HG03280 (cell line): ENCODE measurements at regions not wholly inside any gene's neighbourhood (a gene's known extent, or its start where the extent isn't known, plus 50 kb on each side); places are given as distances from the start of the nearest gene placed in this dataset.

Experiments
- ATAC-seq: cut with Tn5 transposase; IDR thresholded peaks from one replicate; pipeline ENCODE4 v1.9.1; 2021; ENCODE audit warnings: mild to moderate bottlenecking, moderate library complexity; ENCODE audit not compliant: unreplicated experiment

DNA sequence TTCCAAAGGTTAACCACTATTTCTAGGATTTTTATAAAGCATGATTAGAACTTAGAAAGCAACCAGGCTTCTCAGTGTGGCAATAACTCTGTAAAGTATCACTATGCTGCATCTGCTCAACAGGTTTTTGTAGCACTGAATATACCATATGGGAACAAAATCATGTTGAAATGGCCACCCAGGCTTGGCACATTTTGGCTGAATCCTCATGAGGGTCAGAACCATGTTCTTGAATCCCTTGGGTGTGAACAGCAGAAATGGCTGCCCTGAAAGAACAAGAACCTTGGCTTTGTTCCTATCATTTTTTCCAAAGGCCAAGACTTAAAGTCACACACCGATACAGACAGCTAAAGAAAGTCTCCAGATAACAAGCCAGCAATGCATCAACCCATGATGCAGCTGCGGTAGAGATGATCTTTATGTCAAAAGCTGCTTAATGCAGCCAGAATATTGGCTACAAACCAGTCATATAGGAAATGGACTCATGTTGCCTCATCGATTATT lies 283.0 kb upstream of the NOX3 start:
- no peak for ATAC-seq

DNA sequence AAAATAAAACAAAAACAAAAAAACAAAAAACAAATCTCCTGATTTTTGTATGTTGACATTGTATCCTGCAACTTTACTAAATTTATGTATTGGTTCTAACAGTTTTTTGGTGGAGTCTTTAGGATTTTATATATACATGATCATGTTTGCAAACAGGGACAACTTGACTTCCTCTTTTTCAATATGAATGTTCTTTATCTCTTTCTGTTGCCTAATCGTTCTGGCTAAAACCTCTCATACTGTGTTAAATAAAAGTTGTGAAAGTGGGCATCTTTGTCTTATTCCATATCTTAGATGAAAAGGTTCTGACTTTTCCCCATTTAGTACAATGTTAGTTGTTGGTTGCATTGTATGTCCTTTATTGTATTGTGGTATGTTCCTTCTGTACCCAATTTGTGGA lies 261.7 kb upstream of the NOX3 start:
- ATAC-seq: no peak

GRCh38 chr6:155710704-155711103 lies 255.1 kb upstream of the NOX3 start:
- no peak for ATAC-seq

DNA sequence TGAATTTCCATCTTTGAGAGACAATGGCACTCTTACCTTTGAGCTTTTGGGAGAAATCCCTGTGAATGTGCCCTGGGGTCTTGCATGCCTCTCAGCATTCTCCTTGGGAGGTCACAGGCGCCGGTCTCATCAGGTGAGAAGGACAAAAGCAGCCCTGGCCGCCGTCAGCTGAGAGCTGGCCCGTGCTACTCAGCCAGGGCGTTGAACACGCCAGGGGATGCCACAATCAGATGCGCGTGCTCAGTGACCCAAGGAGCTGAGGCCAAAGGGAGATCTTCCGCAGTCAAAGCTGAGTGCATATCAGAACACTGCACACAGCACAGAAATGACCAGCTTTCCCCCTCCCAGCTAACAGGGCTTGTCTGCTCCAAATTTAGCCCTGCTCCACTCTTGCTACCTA lies 253.6 kb upstream of the NOX3 start:
- ATAC-seq: no peak

DNA sequence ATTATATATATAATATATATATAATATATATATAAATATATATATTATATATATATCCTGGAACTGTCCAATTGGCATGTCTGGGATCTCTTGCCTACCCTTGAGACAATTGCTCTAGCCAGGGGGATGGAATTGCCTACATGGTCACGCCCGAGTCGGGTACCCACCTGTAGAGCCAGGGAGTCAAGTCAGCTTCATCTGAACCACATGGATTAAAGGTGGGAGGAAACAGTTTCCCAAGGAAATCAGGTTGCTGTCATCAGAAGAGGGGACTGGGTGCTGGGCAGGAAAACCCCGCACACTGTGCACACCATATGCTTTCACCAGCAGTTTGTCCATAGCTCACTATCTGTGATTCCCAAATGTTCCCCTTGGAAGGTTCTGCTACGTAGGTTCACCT lies 252.5 kb upstream of the NOX3 start:
- no peak for ATAC-seq

DNA sequence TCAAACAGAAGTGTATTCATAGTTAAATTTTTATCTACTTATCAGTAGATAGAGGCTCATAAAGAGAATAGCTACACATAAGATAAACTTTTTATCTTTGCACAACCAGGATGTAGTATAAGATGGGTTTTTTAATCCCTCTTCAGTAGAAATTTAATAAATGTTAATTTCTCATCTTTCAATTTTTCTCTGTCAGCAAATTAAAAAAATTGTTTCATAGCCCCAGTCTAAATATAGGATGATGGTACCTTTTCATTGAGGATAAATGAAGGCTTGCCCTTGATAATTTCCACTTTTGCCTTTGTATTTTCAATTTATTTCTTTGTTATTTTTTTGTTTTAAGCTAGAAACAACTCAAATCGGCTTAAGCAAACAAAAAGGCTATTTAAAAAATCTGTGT lies 251.2 kb upstream of the NOX3 start:
- no peak for ATAC-seq

DNA sequence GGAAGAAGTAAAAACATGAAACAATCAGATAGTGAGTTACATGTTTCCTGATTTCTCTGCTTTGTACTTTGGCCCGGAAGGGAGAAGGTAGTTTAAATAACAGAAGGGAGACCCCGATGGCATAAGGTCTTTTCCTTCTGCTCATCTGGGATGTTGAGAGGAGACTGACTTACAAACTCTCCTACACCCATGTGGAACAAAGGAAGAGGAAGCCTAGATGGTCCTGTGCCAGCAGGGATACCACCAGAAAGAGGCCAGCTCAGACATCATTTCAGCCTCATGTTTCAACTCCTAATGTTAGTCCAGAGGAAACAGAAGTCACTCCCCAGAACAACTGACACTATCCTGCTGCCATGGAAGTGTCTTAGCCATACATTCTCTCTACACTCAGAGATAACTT lies 250.7 kb upstream of the NOX3 start:
- no peak for ATAC-seq

DNA sequence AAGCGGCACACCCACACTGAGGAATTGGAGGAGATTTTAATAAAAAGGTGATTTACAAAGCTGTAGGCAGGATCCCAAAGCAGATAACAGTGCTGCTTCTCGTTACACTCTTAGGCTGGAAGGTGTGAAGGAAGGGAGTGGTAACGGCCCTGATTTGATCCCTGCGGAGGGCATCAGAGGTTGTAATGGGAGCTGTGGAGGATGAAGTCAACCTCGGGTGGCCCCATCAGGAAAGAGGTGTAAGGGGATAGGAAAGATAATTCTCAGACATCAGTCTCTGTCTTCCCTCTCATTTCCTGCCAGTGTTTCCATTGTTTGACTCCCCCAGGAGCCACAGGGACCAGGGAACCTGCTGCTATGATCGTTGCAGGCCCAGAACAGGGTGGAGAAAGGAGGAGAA lies 245.7 kb upstream of the NOX3 start:
- no peak for ATAC-seq

- ATAC-seq: no peak
Observed at GRCh38 chr6:155695495-155695894, 239.9 kb upstream of the NOX3 start.

DNA sequence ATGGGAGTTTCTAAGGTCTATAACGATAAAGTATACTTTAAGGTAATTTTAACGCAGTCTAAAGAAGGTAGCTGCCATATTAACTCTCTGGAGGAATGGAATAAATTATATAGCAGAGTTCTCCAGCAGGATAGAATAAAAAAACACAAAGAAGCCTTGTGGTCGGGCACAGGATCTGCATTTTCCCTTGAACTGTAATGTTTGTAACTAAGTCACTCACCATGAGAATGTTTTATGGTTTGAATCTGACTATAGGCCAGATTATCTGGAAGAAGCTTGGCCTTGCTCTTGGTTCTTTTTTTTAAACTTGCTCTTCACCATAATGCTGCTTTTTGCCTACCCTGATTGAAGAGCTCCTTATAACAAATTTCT lies 238.8 kb upstream of the NOX3 start:
- no peak for ATAC-seq

DNA sequence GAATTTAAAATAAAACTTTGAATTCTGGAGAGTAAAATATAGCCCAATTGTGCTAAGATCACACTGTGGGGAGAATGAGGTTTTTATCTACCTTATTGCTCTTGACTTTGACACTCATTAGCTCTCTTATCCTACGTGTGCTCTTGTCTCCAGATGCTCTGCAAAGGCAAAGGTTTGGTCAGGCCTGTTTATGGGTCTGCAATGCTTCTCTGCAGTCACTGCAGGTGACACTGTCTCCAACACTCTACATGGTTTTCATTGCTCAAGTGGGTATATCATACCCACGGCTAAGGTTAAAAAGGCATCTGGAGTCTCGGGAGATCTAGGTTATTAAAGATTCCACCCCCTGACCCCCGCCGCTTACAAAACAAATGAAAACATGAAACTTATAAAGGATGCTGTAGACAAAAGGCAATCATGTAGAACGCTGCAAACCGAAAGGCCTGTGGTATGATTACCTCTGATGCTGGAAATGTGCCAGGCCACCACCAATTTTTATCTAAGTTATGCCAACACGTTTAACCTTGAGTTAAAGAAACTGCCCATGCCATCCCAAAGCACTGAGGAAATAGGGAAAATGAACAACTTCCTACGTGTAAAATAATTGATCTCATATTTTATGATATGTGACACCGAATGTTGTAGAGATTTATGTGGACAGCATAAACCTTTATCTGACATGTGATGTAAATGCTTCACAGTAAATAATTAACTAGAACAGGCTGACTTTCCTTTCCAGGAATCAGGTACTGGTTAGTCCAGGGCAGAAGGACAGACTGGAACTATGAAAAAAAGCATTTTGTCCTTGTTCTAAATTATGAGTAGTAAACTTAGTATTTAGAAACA lies 238.2 kb upstream of the NOX3 start:
- no peak for ATAC-seq

DNA sequence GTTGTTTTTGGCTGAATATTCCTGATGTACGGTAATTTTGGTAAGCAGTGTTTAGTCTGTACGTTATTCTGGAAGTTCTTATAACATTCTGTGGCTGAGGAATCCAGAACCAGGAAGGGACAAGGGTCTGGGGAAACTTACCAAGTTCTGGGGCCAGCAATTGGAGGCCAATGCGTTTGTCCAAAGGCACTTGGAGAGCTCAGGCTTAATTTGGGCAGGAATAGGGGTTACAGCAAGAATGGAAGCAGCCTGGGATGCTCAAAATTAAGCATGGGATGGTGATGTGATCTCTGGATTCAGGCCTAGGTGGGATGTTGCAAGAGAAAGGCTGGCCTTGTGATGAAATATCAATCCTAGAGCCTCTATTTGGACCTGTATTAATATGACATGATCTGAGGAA lies 235.2 kb upstream of the NOX3 start:
- ATAC-seq: no peak

- ATAC-seq: no peak
Observed at GRCh38 chr6:155687645-155688044, 232.0 kb upstream of the NOX3 start.

DNA sequence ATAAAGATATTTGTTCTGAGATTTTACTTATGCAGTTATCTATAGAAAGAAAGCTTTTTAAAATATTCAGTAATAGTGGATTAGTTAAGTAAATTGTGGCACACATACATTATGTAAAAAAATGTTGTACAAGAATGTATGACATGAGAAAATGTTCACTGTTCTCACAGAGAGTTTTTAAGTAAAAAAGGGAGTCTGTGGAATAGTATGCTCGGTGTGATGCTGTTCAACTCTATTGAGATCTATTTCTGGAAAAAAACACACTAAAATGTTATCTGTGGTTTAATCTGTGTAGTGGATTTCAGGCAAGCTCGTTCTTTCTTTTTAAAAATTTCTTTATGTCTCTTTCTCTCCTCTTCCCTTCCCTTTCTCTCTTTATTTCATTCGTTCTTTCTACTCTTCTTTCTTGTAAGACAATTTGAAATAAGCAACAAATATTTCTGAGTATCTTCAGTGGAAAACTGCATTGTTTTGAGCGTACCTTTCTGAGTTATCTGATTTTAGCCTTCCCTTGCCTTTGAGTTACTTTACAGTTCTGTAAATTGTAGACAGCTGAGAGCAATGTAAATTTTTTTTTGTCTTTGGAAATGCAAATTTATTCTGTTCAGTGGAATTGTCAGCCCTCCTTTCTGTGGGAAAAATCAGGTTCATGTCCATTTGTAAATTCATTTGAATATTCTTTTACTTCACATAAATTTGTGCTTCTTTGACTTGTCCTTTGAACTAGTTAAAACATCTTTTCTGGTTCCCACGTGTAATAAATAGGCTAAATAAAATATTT lies 229.0 kb upstream of the NOX3 start:
- no peak for ATAC-seq

DNA sequence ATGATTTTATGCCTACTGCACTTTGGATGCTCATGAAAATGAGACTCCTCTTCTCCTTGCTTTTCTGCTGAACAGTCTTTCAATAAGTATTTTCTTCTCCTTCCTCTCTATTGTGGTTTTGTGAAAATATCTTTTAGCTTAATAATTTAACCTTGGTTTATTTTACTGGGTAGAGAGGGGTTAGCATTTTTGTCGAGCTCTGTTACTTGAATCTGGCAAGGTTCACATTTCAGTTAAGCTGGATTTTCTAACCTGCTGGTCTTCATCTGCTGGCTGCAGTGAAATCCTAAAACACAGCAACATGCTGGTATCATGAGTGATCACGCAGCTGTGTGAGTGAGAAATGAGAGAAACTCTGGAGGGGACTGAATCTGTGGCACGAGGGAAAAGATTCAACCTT lies 222.7 kb upstream of the NOX3 start:
- no peak for ATAC-seq

DNA sequence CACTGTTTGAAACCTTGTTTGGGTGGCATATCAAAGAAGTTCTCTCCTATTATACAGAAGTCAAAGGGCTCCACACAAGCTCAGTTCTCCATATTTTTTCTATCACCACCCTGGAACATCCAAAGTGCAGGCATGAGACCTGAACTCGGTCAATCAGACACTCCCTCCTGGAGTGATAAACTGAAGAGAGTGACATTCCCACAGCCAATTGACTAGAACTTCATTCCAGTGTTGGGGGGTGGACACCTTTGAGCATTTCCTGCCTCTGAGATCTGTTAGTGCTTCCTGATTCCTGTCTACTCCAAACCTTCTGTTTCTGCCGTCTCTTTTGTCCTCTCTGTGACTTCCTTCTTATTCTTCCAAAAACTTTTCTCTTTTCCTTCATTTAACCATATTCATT lies 220.7 kb upstream of the NOX3 start:
- no peak for ATAC-seq

DNA sequence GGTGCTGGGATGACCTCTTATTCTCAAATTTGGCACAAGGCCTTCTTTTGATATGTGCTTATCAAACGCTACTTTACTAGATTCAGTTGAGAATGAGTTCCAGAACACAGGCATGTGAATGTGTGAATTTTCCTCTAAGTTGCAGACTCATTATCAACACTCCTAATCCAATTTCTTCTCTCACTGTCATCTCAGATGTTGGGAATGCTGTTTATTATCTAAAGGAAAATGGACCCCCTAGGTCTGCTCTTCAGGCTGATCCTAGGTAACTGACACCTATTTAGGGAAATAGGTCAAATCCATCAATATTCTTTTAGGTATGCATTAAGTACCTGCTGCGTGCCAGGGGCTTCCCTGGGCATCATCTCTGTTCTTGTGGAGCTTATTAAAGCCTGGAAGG lies 215.0 kb upstream of the NOX3 start:
- ATAC-seq: no peak

DNA sequence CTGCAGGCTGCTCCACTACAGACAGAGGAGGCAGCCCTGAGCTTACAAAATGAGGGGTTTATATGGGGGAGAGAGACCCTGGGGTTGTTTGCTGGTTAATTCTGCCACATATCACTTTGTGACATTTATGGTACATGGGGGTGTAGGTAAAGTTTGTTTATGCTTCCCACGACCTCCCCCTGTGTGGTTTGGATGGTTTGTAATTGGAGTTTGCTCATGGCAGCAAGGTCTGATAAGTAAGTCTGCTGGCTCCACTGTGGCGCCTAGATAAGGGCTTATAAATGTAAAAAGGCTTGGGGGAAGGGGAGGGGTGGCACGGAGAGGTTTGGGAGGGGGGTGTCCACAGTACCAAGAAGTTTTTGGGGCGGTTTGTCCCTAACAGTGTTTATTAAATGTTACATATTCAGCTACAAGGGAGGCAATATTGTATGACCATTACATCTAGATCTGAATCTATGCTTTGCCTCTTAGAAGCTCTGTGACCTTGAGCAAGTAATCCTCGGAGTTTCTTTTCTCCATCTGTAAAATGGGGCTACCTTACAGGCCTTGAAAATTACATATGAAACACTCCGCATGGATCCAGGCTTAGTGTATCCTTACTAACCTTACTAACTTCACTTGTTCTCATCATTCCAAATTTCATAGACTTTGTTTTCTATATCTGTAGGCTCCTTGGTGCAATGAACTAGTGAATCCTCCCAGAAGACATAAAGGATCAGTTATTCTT lies 204.8 kb upstream of the NOX3 start:
- ATAC-seq: no peak

DNA sequence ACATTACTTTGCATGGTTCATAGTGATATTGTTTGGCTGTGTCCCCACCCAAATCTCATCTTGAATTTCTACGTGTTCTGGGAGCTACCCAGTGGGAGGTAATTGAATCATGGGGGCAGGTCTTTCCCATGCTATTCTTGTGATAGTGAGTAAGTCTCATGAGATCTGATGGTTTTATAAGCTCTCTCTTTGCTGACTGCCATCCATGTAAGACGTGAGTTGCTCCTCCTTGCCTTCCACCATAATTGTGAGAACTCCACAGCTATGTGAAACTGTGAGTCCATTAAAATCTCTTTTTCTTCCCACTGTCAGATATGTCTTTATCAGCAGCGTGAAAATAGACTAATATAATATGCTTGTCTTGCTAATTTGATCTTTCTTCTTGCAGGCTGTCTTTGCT lies 200.4 kb upstream of the NOX3 start:
- ATAC-seq: no peak

DNA sequence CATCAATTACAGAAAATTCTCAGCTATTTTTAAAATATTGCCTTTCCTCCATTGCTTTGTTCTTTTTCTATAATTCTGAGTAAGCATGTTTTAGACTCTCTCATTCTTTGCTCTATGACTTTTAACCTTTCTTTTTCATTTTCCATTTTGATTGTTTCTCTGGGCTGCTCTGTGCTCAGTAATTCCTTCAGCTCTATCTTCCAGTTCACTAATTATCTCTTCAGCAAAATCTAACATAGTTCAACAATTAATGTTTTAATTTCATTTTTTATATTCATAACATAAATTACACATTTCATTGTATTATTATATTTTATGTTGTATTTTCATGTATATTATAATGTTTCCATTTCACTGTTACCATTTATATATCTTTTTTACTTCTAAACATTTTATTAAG lies 198.8 kb upstream of the NOX3 start:
- no peak for ATAC-seq

- ATAC-seq: no peak
Observed at GRCh38 chr6:155648301-155648700, 192.7 kb upstream of the NOX3 start.

GRCh38 chr6:155647354-155647753 lies 191.7 kb upstream of the NOX3 start:
- ATAC-seq: no peak
